ENCODE measurements at regions not wholly inside any gene's neighbourhood (a gene's known extent, or its start where the extent isn't known, plus 50 kb on each side); places are given as distances from the start of the nearest gene placed in this dataset.

DNA sequence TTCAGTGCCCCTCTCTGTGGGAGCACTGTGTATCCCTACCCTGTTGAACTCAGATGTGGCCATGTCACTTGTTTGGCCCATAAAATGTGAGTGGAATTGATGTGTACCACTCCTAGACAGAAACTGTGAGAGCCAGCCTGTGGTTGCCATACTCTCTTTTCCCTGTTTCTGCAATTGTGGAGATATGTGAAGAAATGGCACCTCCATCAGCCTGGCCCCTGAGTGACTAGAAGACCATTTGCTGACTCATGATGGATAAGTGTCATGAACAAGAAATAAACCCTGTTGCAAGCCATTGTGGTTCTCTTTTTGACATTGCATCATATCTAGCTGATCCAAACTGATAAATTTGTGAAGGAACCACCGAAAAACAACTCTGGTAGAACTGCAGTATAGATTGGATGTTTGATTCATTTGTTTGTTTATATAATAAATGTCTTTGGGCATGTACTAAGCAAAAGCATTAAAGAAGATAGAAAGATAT lies 193.7 kb upstream of the FOXN2 start (continued):
- TF ChIP-seq SMARCE1 (IDR thresholded peaks at IDR 0.05): peak; percentile 82; the same call in 1 of the 2 replicates
- peak; percentile 19 for TF ChIP-seq TAF9B (IDR thresholded peaks at IDR 0.05; ENCODE audit: partially characterized antibody)
- TF ChIP-seq, protein P1, sequence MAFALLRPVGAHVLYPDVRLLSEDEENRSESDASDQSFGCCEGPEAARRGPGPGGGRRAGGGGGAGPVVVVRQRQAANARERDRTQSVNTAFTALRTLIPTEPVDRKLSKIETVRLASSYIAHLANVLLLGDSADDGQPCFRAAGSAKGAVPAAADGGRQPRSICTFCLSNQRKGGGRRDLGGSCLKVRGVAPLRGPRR (CRISPR knock-in tag; IDR thresholded peaks at IDR 0.05): no peak
- TF ChIP-seq, protein P2, sequence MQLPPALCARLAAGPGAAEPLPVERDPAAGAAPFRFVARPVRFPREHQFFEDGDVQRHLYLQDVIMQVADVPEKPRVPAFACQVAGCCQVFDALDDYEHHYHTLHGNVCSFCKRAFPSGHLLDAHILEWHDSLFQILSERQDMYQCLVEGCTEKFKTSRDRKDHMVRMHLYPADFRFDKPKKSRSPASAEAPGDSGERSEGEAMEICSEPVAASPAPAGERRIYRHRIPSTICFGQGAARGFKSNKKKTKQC (CRISPR knock-in tag; IDR thresholded peaks at IDR 0.05): no peak
- TF ChIP-seq ARID2 (IDR thresholded peaks at IDR 0.05): no peak
- TF ChIP-seq, protein P3, sequence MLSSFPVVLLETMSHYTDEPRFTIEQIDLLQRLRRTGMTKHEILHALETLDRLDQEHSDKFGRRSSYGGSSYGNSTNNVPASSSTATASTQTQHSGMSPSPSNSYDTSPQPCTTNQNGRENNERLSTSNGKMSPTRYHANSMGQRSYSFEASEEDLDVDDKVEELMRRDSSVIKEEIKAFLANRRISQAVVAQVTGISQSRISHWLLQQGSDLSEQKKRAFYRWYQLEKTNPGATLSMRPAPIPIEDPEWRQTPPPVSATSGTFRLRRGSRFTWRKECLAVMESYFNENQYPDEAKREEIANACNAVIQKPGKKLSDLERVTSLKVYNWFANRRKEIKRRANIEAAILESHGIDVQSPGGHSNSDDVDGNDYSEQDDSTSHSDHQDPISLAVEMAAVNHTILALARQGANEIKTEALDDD (IDR thresholded peaks at IDR 0.05): 0 out of 2 replicates have a peak, but pooled peaks have one; percentile 28
- TF ChIP-seq PML (IDR thresholded peaks at IDR 0.05; ENCODE audit: low read length): no peak
- peak; percentile 99 for TF ChIP-seq CEBPB (tag; IDR thresholded peaks at IDR 0.05)
- TF ChIP-seq ZNF589 (CRISPR knock-in tag; IDR thresholded peaks at IDR 0.05; ENCODE audit: low read depth): peak; percentile 66; the same call in 1 of the 2 replicates
- TF ChIP-seq CXXC5 (CRISPR knock-in tag; IDR thresholded peaks at IDR 0.05): peak; percentile 63
- peak; percentile 88 for TF ChIP-seq SMARCA4 (IDR thresholded peaks at IDR 0.05)
- TF ChIP-seq POLR2H (tag; IDR thresholded peaks at IDR 0.05; ENCODE audit: low read depth): peak; percentile 68
- TF ChIP-seq MYC (IDR thresholded peaks at IDR 0.05; ENCODE audit: low read depth, low read length): peak; percentile 33; the same call in 1 of the 2 replicates
- TF ChIP-seq MYC (CRISPR knock-in tag; IDR thresholded peaks at IDR 0.05; ENCODE audit: borderline replicate concordance, low read depth): no peak
- TF ChIP-seq ZNF644 (tag; IDR thresholded peaks at IDR 0.05; ENCODE audit: low read depth): 0 out of 2 replicates have a peak, but pooled peaks have one; percentile 45
- TF ChIP-seq RAD21 (CRISPR knock-in tag; conservative IDR thresholded peaks at IDR 0.05 in 1 of 2, IDR thresholded peaks at IDR 0.05 in 1 of 2): peak in 1 of 2 experiments; percentile 34; a peak in 3 of 4 replicates
- TF ChIP-seq JUN (IDR thresholded peaks at IDR 0.05; ENCODE audit: borderline replicate concordance, low read depth, low read length): peak; percentile 91
- TF ChIP-seq JUN (CRISPR knock-in tag; IDR thresholded peaks at IDR 0.05; ENCODE audit: borderline replicate concordance): peak; percentile 46; the same call in 1 of the 2 replicates
- TF ChIP-seq MAFF (IDR thresholded peaks at IDR 0.05; ENCODE audit: low read length): peak; percentile 93
- no peak for TF ChIP-seq ZKSCAN1 (IDR thresholded peaks at IDR 0.05; ENCODE audit: low read depth, low read length)
- peak in 1 of 3 experiments; percentile 5 for TF ChIP-seq YY1 (IDR thresholded peaks at IDR 0.05; ENCODE audit: borderline replicate concordance in 1 of 3, control insufficient read depth in 1 of 3, extremely low read depth in 1 of 3, insufficient read depth in 3 of 3, insufficient read length in 1 of 3, insufficient replicate concordance in 2 of 3, low read depth in 1 of 3, low read length in 2 of 3)
- TF ChIP-seq KDM1A (IDR thresholded peaks at IDR 0.05): no peak
- no peak; the same call in 1 of the 2 replicates for TF ChIP-seq CBFA2T3 (IDR thresholded peaks at IDR 0.05)
- peak; percentile 99 for TF ChIP-seq MAFG (tag; conservative IDR thresholded peaks at IDR 0.05)
- peak; percentile 83 for TF ChIP-seq ARID1B (IDR thresholded peaks at IDR 0.05)
- TF ChIP-seq ATF7 (IDR thresholded peaks at IDR 0.05): peak; percentile 93
- TF ChIP-seq BRCA1 (IDR thresholded peaks at IDR 0.05): no peak
- no peak for TF ChIP-seq BRCA1 (CRISPR knock-in tag; IDR thresholded peaks at IDR 0.05)

Data from K562 (cell line).